ENCODE measurements at regions not wholly inside any gene's neighbourhood (a gene's known extent, or its start where the extent isn't known, plus 50 kb on each side); places are given as distances from the start of the nearest gene placed in this dataset.

- no peak for TF ChIP-seq FOXP2 (optimal IDR thresholded peaks at IDR 0.05; ENCODE audit: borderline replicate concordance, extremely low read depth, extremely low read length, insufficient read depth)
- no peak for TF ChIP-seq TAF1 (IDR thresholded peaks at IDR 0.05; ENCODE audit: borderline replicate concordance, insufficient read depth, low read length)
- no peak for TF ChIP-seq REST (IDR thresholded peaks at IDR 0.05; ENCODE audit: insufficient read depth in 1 of 2, low read depth in 2 of 2, low read length in 2 of 2)
- no peak for TF ChIP-seq SIN3A (IDR thresholded peaks at IDR 0.05; ENCODE audit: borderline replicate concordance, insufficient read depth, low read length)
- no peak for TF ChIP-seq POLR2AphosphoS5 (IDR thresholded peaks at IDR 0.05; ENCODE audit: low read depth, low read length)
Measured at GRCh38 chrX:4825550-4825949, 1112.1 kb upstream of the PRKX start.

GRCh38 chrX:4809571-4809970 is 1096.1 kb upstream of the PRKX start:
- no peak for TF ChIP-seq POLR2AphosphoS5 (IDR thresholded peaks at IDR 0.05; ENCODE audit: low read depth, low read length)
- no peak for TF ChIP-seq REST (IDR thresholded peaks at IDR 0.05; ENCODE audit: insufficient read depth in 1 of 2, low read depth in 2 of 2, low read length in 2 of 2)
- no peak for TF ChIP-seq TAF1 (IDR thresholded peaks at IDR 0.05; ENCODE audit: borderline replicate concordance, insufficient read depth, low read length)
- no peak for TF ChIP-seq SIN3A (IDR thresholded peaks at IDR 0.05; ENCODE audit: borderline replicate concordance, insufficient read depth, low read length)
- no peak for TF ChIP-seq FOXP2 (optimal IDR thresholded peaks at IDR 0.05; ENCODE audit: borderline replicate concordance, extremely low read depth, extremely low read length, insufficient read depth)

- TF ChIP-seq POLR2AphosphoS5 (IDR thresholded peaks at IDR 0.05; ENCODE audit: low read depth, low read length) (no peak), TAF1 (IDR thresholded peaks at IDR 0.05; ENCODE audit: borderline replicate concordance, insufficient read depth, low read length) (no peak), REST (IDR thresholded peaks at IDR 0.05; ENCODE audit: insufficient read depth in 1 of 2, low read depth in 2 of 2, low read length in 2 of 2) (no peak), SIN3A (IDR thresholded peaks at IDR 0.05; ENCODE audit: borderline replicate concordance, insufficient read depth, low read length) (no peak), FOXP2 (optimal IDR thresholded peaks at IDR 0.05; ENCODE audit: borderline replicate concordance, extremely low read depth, extremely low read length, insufficient read depth) (no peak)
Measured at GRCh38 chrX:4805502-4805901, 1092.1 kb upstream of the PRKX start.

GRCh38 chrX:4800756-4801155 is 1087.3 kb upstream of the PRKX start:
- TF ChIP-seq REST (IDR thresholded peaks at IDR 0.05; ENCODE audit: insufficient read depth in 1 of 2, low read depth in 2 of 2, low read length in 2 of 2) (no peak), FOXP2 (optimal IDR thresholded peaks at IDR 0.05; ENCODE audit: borderline replicate concordance, extremely low read depth, extremely low read length, insufficient read depth) (no peak), SIN3A (IDR thresholded peaks at IDR 0.05; ENCODE audit: borderline replicate concordance, insufficient read depth, low read length) (no peak), POLR2AphosphoS5 (IDR thresholded peaks at IDR 0.05; ENCODE audit: low read depth, low read length) (no peak), TAF1 (IDR thresholded peaks at IDR 0.05; ENCODE audit: borderline replicate concordance, insufficient read depth, low read length) (no peak)

- TF ChIP-seq FOXP2 (optimal IDR thresholded peaks at IDR 0.05; ENCODE audit: borderline replicate concordance, extremely low read depth, extremely low read length, insufficient read depth): no peak
- TF ChIP-seq SIN3A (IDR thresholded peaks at IDR 0.05; ENCODE audit: borderline replicate concordance, insufficient read depth, low read length): no peak
- TF ChIP-seq POLR2AphosphoS5 (IDR thresholded peaks at IDR 0.05; ENCODE audit: low read depth, low read length): no peak
- TF ChIP-seq REST (IDR thresholded peaks at IDR 0.05; ENCODE audit: insufficient read depth in 1 of 2, low read depth in 2 of 2, low read length in 2 of 2): no peak
- no peak for TF ChIP-seq TAF1 (IDR thresholded peaks at IDR 0.05; ENCODE audit: borderline replicate concordance, insufficient read depth, low read length)
Measured at GRCh38 chrX:4787971-4788370, 1074.5 kb upstream of the PRKX start.

Measured in PFSK-1 (cell line).